ENCODE measurements at regions not wholly inside any gene's neighbourhood (a gene's known extent, or its start where the extent isn't known, plus 50 kb on each side); places are given as distances from the start of the nearest gene placed in this dataset.

DNA sequence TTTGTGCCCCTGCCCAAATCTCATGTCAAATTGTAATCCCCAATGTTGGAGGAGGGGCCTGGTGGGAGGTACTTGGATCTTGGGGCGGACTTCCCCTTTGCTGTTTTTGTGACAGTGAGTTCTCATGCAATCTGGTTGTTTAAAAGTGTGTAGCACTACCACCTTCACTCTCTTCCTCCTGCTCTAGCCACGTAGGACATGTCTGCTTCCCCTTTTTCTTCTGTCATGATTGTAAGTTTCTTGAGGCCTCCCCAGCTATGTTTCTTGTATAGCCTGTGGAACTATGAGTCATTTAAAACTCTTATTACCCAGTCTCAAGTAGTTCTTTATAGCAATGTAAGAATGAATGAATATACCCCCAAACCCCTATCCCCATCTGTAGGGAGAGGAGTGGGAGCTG, 1013.7 kb upstream of the MAP3K7 start:
- no peak for DNase-seq (ENCODE audit: low spot score)
- TF ChIP-seq, protein P1, sequence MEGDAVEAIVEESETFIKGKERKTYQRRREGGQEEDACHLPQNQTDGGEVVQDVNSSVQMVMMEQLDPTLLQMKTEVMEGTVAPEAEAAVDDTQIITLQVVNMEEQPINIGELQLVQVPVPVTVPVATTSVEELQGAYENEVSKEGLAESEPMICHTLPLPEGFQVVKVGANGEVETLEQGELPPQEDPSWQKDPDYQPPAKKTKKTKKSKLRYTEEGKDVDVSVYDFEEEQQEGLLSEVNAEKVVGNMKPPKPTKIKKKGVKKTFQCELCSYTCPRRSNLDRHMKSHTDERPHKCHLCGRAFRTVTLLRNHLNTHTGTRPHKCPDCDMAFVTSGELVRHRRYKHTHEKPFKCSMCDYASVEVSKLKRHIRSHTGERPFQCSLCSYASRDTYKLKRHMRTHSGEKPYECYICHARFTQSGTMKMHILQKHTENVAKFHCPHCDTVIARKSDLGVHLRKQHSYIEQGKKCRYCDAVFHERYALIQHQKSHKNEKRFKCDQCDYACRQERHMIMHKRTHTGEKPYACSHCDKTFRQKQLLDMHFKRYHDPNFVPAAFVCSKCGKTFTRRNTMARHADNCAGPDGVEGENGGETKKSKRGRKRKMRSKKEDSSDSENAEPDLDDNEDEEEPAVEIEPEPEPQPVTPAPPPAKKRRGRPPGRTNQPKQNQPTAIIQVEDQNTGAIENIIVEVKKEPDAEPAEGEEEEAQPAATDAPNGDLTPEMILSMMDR (conservative IDR thresholded peaks at IDR 0.05; ENCODE audit: low read depth), result no peak
- CTCF ChIA-PET, result no interaction called here
- no peak overlapping the region for H3K27ac ChIP-seq
- POLR2A ChIA-PET (ENCODE audit: low non-redundant PET), result no interaction called here

DNA sequence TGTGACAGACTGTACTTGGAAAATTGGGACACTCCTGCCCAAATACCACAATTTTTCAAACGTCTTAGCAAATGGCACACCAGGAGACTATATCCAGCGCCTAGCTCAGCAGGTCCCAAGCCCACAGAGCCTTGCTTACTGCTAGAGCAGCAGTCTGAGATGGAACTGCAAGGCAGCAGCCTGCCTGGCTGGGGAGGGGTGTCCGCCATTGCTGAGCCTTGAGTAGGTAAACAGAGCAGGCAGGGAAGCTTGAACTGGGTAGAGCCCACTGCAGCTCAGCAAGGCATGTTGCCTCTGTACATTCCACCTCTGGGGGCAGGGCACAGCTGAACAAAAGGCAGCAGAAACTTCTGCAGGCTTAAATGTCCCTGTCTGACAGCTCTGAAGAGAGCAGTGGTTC, 1003.3 kb upstream of the MAP3K7 start:
- TF ChIP-seq, protein P1 (conservative IDR thresholded peaks at IDR 0.05; ENCODE audit: low read depth), result no peak
- H3K27ac ChIP-seq, result no peak overlapping the region
- POLR2A ChIA-PET (ENCODE audit: low non-redundant PET), result no interaction called here
- DNase-seq (ENCODE audit: low spot score), result no peak
- CTCF ChIA-PET, result no interaction called here

DNA sequence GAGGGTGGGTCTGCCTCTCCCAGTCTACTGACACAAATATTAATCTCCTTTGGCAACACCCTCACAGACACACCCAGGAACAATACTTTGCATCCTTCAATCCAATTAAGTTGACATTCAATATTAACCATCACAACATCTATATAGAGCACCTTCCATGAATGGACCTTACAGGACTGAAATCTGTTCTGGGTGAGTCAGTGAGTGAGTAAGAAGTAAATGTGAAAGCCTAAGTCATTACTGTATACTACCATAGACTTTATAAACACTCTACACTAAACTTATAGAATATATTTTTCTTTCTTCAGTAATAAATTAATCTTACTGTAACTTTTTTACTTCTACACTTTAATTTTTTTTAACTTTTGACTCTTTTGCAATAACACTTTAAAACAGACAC, 993.8 kb upstream of the MAP3K7 start:
- CTCF ChIA-PET, result no interaction called here
- H3K27ac ChIP-seq, result no peak overlapping the region
- DNase-seq (ENCODE audit: low spot score), result no peak
- POLR2A ChIA-PET (ENCODE audit: low non-redundant PET), result no interaction called here
- TF ChIP-seq, protein P1 (conservative IDR thresholded peaks at IDR 0.05; ENCODE audit: low read depth), result no peak

DNA sequence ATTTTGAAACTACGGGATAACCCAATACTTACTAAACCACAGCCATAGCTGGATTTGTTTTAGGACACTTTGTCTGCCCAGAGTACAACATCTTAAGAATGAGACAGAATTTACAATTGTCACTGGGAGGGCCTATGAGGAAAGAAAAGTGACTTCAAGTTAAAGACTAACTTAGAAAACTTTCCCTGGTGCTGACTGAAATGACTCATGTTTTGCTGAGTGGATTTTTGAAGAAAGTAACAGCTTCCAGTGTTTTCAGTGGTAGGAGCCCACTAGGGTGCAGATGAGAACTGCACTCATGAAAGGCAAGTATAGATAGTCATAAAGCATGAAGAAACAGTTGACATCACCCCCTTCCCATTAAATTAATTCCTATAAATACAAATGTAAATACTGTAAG, 988.2 kb upstream of the MAP3K7 start:
- ChIA-PET POLR2A (ENCODE audit: low non-redundant PET) (no interaction called here), CTCF (interaction anchor here (0.6 kb wide), 1 partner anchor 85 kb away, joined by 3 read pairs; no protein-coding TSS in a partner anchor)
- TF ChIP-seq, protein P1 (conservative IDR thresholded peaks at IDR 0.05; ENCODE audit: low read depth), result no peak
- H3K27ac ChIP-seq, result no peak overlapping the region
- DNase-seq (ENCODE audit: low spot score), result no peak

DNA sequence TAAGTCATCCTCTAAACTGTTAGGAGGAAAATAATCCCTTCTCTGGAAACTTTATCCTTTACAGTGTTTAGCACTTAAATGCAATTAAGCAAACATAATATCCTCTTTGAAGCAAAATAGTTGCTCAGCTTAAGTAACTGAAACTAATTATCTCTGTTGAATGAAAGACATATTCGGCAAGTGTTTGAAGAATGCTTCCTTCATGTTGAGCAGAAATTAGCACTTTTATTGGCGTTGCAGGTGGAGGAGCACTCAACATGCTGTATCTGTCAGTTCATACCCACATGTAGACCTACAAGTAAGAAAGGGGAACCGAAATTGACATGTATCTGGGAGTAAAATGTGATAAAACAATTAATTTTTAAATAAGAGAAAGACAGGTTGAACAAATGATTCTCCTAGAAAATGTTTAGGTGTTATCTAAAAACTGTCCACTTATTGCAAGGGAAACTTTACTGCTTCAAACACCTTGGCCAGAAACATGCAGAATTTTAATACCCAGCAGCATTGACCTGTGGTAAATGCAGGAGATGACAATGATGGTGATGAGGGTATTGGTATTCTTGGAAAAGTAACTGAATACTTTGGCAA, 987.0 kb upstream of the MAP3K7 start:
- ChIA-PET CTCF (no interaction called here), POLR2A (ENCODE audit: low non-redundant PET) (no interaction called here)
- TF ChIP-seq, protein P1 (conservative IDR thresholded peaks at IDR 0.05; ENCODE audit: low read depth), result no peak
- no peak for DNase-seq (ENCODE audit: low spot score)
- no peak overlapping the region for H3K27ac ChIP-seq

DNA sequence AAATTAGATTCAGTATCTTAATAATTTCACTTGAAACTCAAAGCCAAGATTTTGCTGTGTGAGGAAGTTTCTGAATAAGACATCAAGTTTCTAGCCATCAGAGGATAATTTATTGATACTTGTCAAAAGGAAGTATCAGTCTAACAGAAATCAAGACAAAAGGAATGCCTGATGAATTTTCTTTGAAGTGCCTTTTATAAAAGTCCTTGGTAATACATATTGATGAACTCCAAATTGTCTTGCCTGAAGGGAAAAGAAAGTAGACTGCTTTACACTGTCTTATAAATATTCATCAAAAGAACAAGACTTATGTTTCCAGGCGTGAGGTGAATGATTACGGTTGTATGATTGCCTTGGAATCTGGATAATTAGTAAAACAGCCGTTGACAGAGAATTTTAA, 986.0 kb upstream of the MAP3K7 start:
- no peak for DNase-seq (ENCODE audit: low spot score)
- ChIA-PET POLR2A (ENCODE audit: low non-redundant PET) (no interaction called here), CTCF (no interaction called here)
- TF ChIP-seq, protein P1 (conservative IDR thresholded peaks at IDR 0.05; ENCODE audit: low read depth), result no peak
- no peak overlapping the region for H3K27ac ChIP-seq
